GM23338 (cell line): ENCODE measurements at regions not wholly inside any gene's neighbourhood (a gene's known extent, or its start where the extent isn't known, plus 50 kb on each side); places are given as distances from the start of the nearest gene placed in this dataset.

Source experiments
- CREB1 ChIP-seq: fragments of 250-450 bp; sonication (Bioruptor Pico); IDR thresholded peaks from 2 replicates; pipeline ENCODE4 v1.5.0; 2020; ENCODE audit warnings: low read depth, mild to moderate bottlenecking, moderate library complexity
- EZH2 ChIP-seq: fragments of 200-600 bp; sonication (generic); IDR thresholded peaks from one replicate; pipeline ENCODE4 v1.8.0; 2017; ENCODE audit warnings: antibody characterized with exemption, mild to moderate bottlenecking, low read depth; ENCODE audit not compliant: unreplicated experiment
- EZH2phosphoT487 ChIP-seq: fragments of 200-600 bp; sonication (generic); IDR thresholded peaks from one replicate; pipeline ENCODE4 v1.8.1; 2018; ENCODE audit warnings: antibody characterized with exemption; ENCODE audit not compliant: unreplicated experiment
- JUNB ChIP-seq: IDR thresholded peaks from one replicate; pipeline ENCODE4 v1.6.1; 2016; ENCODE audit warnings: antibody characterized with exemption; ENCODE audit not compliant: unreplicated experiment
- NANOG ChIP-seq: IDR thresholded peaks from 2 replicates; pipeline ENCODE4 v1.6.1; 2016; ENCODE audit warnings: antibody characterized with exemption, borderline replicate concordance
- POLR2AphosphoS5 ChIP-seq: IDR thresholded peaks from 2 replicates; pipeline ENCODE4 v1.6.1; 2016; ENCODE audit warnings: antibody characterized with exemption, low read depth
- STAT1 ChIP-seq: IDR thresholded peaks from one replicate; pipeline ENCODE4 v1.6.1; 2016; ENCODE audit warnings: antibody characterized with exemption; ENCODE audit not compliant: unreplicated experiment
- ZNF114 ChIP-seq: fragments of 250-450 bp; sonication (Bioruptor Pico); IDR thresholded peaks from 2 replicates; pipeline ENCODE4 v1.5.0; 2020; ENCODE audit warnings: mild to moderate bottlenecking, moderate library complexity
- ZNF331 ChIP-seq: fragments of 250-450 bp; sonication (Bioruptor Pico); IDR thresholded peaks from 2 replicates; pipeline ENCODE4 v1.5.0; 2020; ENCODE audit warnings: low read depth, mild to moderate bottlenecking, moderate library complexity
- TF ChIP-seq, protein P1 (sequence below), 2 experiments: fragments of 200-600 bp in 1 of 2; sonication (generic) in 1 of 2; conservative IDR thresholded peaks; 2 replicates each; pipeline versions ENCODE4 v1.5.1 to v1.6.1; 2016 to 2017; ENCODE audit warnings: antibody characterized with exemption in 2 of 2, low read depth in 2 of 2, mild to moderate bottlenecking in 2 of 2, moderate library complexity in 1 of 2
- TF ChIP-seq, protein P2 (sequence below): IDR thresholded peaks from one replicate; pipeline ENCODE4 v1.6.1; 2018; ENCODE audit warnings: antibody characterized with exemption; ENCODE audit not compliant: unreplicated experiment
- TF ChIP-seq, protein P3 (sequence below): IDR thresholded peaks from 2 replicates; pipeline ENCODE4 v1.6.1; 2016; ENCODE audit warnings: antibody characterized with exemption

DNA sequence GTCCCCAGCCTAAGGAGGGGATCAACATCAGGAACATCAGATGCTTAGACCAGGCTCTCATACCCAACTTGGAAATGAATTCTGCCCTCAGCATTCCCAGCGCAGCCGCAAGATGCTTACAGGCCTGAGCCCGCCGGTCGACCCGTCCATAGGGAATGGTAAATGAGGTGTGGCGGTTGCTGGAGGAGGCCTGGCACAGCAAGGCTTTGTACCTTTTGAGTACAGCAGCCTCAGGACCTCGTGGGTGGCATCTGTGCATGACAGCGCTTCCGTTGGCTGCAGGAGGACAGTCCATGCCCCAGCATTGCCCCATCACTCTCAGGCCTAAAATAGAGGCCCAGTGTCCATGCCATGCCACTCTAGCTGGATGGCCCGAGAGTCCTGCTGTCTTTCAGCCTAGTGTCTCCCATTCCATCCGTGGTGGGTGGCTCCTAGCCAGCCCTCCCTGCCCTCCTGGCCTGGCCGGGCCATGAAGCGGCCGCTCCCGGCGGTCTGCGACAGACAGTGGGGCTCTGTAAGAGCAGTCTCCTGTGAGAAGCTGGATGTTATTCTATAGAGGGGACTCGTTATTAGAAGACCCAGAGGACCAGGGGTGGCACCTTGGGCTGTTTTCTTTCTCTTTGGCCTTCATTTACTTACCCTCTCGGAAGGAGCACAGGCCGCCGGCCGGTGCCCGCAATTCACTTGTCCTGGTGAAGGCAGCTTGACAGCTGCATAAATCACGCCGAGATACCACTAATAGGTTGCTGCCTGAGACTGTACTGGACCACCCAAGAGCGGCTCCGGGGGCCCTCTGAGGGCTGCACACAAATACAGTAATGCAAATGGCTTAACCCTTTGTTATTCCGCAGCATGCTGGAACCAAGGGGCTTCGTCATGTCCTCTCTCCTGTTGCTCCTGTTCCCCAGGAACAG is 223.5 kb upstream of the TUT7 start:
- TF ChIP-seq, protein P1, sequence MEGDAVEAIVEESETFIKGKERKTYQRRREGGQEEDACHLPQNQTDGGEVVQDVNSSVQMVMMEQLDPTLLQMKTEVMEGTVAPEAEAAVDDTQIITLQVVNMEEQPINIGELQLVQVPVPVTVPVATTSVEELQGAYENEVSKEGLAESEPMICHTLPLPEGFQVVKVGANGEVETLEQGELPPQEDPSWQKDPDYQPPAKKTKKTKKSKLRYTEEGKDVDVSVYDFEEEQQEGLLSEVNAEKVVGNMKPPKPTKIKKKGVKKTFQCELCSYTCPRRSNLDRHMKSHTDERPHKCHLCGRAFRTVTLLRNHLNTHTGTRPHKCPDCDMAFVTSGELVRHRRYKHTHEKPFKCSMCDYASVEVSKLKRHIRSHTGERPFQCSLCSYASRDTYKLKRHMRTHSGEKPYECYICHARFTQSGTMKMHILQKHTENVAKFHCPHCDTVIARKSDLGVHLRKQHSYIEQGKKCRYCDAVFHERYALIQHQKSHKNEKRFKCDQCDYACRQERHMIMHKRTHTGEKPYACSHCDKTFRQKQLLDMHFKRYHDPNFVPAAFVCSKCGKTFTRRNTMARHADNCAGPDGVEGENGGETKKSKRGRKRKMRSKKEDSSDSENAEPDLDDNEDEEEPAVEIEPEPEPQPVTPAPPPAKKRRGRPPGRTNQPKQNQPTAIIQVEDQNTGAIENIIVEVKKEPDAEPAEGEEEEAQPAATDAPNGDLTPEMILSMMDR (conservative IDR thresholded peaks at IDR 0.05; ENCODE audit: low read depth in 2 of 2): no peak
- TF ChIP-seq POLR2AphosphoS5 (no peak), EZH2 (no peak), EZH2phosphoT487 (no peak), JUNB (no peak), NANOG (no peak), STAT1 (no peak), CREB1 (no peak), ZNF114 (CRISPR knock-in tag) (no peak), ZNF331 (no peak)
- TF ChIP-seq, protein P2, sequence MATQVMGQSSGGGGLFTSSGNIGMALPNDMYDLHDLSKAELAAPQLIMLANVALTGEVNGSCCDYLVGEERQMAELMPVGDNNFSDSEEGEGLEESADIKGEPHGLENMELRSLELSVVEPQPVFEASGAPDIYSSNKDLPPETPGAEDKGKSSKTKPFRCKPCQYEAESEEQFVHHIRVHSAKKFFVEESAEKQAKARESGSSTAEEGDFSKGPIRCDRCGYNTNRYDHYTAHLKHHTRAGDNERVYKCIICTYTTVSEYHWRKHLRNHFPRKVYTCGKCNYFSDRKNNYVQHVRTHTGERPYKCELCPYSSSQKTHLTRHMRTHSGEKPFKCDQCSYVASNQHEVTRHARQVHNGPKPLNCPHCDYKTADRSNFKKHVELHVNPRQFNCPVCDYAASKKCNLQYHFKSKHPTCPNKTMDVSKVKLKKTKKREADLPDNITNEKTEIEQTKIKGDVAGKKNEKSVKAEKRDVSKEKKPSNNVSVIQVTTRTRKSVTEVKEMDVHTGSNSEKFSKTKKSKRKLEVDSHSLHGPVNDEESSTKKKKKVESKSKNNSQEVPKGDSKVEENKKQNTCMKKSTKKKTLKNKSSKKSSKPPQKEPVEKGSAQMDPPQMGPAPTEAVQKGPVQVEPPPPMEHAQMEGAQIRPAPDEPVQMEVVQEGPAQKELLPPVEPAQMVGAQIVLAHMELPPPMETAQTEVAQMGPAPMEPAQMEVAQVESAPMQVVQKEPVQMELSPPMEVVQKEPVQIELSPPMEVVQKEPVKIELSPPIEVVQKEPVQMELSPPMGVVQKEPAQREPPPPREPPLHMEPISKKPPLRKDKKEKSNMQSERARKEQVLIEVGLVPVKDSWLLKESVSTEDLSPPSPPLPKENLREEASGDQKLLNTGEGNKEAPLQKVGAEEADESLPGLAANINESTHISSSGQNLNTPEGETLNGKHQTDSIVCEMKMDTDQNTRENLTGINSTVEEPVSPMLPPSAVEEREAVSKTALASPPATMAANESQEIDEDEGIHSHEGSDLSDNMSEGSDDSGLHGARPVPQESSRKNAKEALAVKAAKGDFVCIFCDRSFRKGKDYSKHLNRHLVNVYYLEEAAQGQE: no peak
- TF ChIP-seq, protein P3, sequence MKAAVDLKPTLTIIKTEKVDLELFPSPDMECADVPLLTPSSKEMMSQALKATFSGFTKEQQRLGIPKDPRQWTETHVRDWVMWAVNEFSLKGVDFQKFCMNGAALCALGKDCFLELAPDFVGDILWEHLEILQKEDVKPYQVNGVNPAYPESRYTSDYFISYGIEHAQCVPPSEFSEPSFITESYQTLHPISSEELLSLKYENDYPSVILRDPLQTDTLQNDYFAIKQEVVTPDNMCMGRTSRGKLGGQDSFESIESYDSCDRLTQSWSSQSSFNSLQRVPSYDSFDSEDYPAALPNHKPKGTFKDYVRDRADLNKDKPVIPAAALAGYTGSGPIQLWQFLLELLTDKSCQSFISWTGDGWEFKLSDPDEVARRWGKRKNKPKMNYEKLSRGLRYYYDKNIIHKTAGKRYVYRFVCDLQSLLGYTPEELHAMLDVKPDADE: no peak
